HEK293 (cell line): ENCODE measurements at regions not wholly inside any gene's neighbourhood (a gene's known extent, or its start where the extent isn't known, plus 50 kb on each side); places are given as distances from the start of the nearest gene placed in this dataset.
A peak's percentile ranks its signal among the peaks of the same experiment; 100 is the strongest.

Experiments
- CTCF ChIA-PET: fragments of 350-600 bp; formaldehyde crosslinking; extraction: SDS; loops from one replicate; lab custom pipeline; 2021; ENCODE audit warnings: antibody characterized with exemption; lab: Yijun Ruan, JAX
- POLR2A ChIA-PET: fragments of 300-600 bp; formaldehyde crosslinking; extraction: SDS; loops from one replicate; lab custom pipeline; 2020; ENCODE audit warnings: antibody characterized with exemption, inconsistent platforms; lab: Yijun Ruan, JAX
- H3K27ac ChIP-seq: fragments of 200-500 bp; sonication (Bioruptor generic); 2 replicates; pipeline ENCODE4 v1.5.1; 2014; ENCODE audit warnings: low read depth, low read length, control low read depth, inconsistent platforms; ENCODE audit errors: extremely low read depth
- H3K36me3 ChIP-seq, 2 experiments: fragments of 200-500 bp in 1 of 2; sonication (Bioruptor generic) in 1 of 2; 1 replicate in 1 of 2; 2 replicates in 1 of 2; pipeline ENCODE4 v1.5.1; 2014 to 2017; ENCODE audit warnings: inconsistent platforms in 2 of 2, low read length in 2 of 2; ENCODE audit not compliant: control insufficient read depth in 2 of 2, insufficient read depth in 1 of 2
- H3K4me1 ChIP-seq: fragments of 200-500 bp; sonication (Bioruptor generic); 2 replicates; pipeline ENCODE4 v1.5.1; 2014; ENCODE audit warnings: mild to moderate bottlenecking, low read length, inconsistent platforms; ENCODE audit not compliant: control insufficient read depth, insufficient read depth
- H3K4me3 ChIP-seq: 2 replicates; pipeline ENCODE4 v1.5.1; 2011; ENCODE audit warnings: low read depth, mild to moderate bottlenecking, control low read depth, low read length, moderate library complexity
- H3K9me3 ChIP-seq: fragments of 200-500 bp; sonication (Bioruptor generic); 2 replicates; pipeline ENCODE4 v1.5.1; 2014; ENCODE audit warnings: low read depth, low read length, inconsistent platforms; ENCODE audit not compliant: control insufficient read depth, insufficient read depth
- ELK4 ChIP-seq: IDR thresholded peaks from 2 replicates; pipeline ENCODE4 v1.6.1; 2011; ENCODE audit warnings: mild to moderate bottlenecking, low read depth, low read length, borderline replicate concordance
- OVOL3 ChIP-seq: fragments of 450-650 bp; formaldehyde crosslinking; IDR thresholded peaks from 2 replicates; pipeline ENCODE4 v1.5.1; 2016; ENCODE audit warnings: missing biosample characterization, missing genetic modification characterization
- SCRT1 ChIP-seq: fragments of 450-650 bp; formaldehyde crosslinking; IDR thresholded peaks from 2 replicates; pipeline ENCODE4 v1.5.1; 2016; ENCODE audit warnings: missing biosample characterization, missing genetic modification characterization, borderline replicate concordance
- SETDB1 ChIP-seq: IDR thresholded peaks from one replicate; pipeline ENCODE4 v1.6.1; 2017; ENCODE audit warnings: mild to moderate bottlenecking, low read length, moderate library complexity, mixed read lengths; ENCODE audit not compliant: insufficient read length
- TRIM28 ChIP-seq: IDR thresholded peaks from 2 replicates; pipeline ENCODE4 v1.6.1; 2011; ENCODE audit warnings: low read length, control low read depth, borderline replicate concordance
- TSHZ1 ChIP-seq: fragments of 450-650 bp; formaldehyde crosslinking; IDR thresholded peaks from 2 replicates; pipeline ENCODE4 v1.5.1; 2016; ENCODE audit warnings: missing biosample characterization, missing genetic modification characterization, borderline replicate concordance
- ZBTB11 ChIP-seq: fragments of 450-650 bp; formaldehyde crosslinking; conservative IDR thresholded peaks from 2 replicates; pipeline ENCODE4 v1.5.1; 2016; ENCODE audit warnings: low read depth, missing biosample characterization, missing genetic modification characterization
- ZBTB48 ChIP-seq: fragments of 450-650 bp; formaldehyde crosslinking; IDR thresholded peaks from 2 replicates; pipeline ENCODE4 v1.5.1; 2016; ENCODE audit warnings: missing biosample characterization, missing genetic modification characterization
- ZFP37 ChIP-seq: fragments of 450-650 bp; formaldehyde crosslinking; IDR thresholded peaks from 2 replicates; pipeline ENCODE4 v1.5.1; 2016; ENCODE audit warnings: missing biosample characterization, missing genetic modification characterization
- ZIC2 ChIP-seq: fragments of 450-650 bp; formaldehyde crosslinking; IDR thresholded peaks from 2 replicates; pipeline ENCODE4 v1.5.1; 2016; ENCODE audit warnings: missing biosample characterization, missing genetic modification characterization
- ZNF138 ChIP-seq: fragments of 450-650 bp; formaldehyde crosslinking; IDR thresholded peaks from 2 replicates; pipeline ENCODE4 v1.5.1; 2016; ENCODE audit warnings: missing biosample characterization, missing genetic modification characterization, borderline replicate concordance
- ZNF202 ChIP-seq: fragments of 450-650 bp; formaldehyde crosslinking; IDR thresholded peaks from 2 replicates; pipeline ENCODE4 v1.5.1; 2016; ENCODE audit warnings: missing biosample characterization, missing genetic modification characterization, borderline replicate concordance
- ZNF324 ChIP-seq: fragments of 450-650 bp; formaldehyde crosslinking; IDR thresholded peaks from 2 replicates; pipeline ENCODE4 v1.5.1; 2016; ENCODE audit warnings: missing biosample characterization, missing genetic modification characterization
- ZNF416 ChIP-seq: fragments of 450-650 bp; formaldehyde crosslinking; IDR thresholded peaks from 2 replicates; pipeline ENCODE4 v1.5.1; 2016; ENCODE audit warnings: missing biosample characterization, missing genetic modification characterization
- ZNF426 ChIP-seq: fragments of 450-650 bp; formaldehyde crosslinking; IDR thresholded peaks from 2 replicates; pipeline ENCODE4 v1.5.1; 2017; ENCODE audit warnings: missing biosample characterization, missing genetic modification characterization, mild to moderate bottlenecking, inconsistent platforms, moderate library complexity
- ZNF610 ChIP-seq: fragments of 450-650 bp; formaldehyde crosslinking; IDR thresholded peaks from 2 replicates; pipeline ENCODE4 v1.5.1; 2016; ENCODE audit warnings: missing biosample characterization, missing genetic modification characterization, borderline replicate concordance
- ZNF626 ChIP-seq: fragments of 450-650 bp; sonication (Bioruptor Pico); formaldehyde crosslinking; IDR thresholded peaks from 2 replicates; pipeline ENCODE4 v1.5.1; 2018; ENCODE audit warnings: missing biosample characterization, missing genetic modification characterization, inconsistent platforms
- ZNF677 ChIP-seq: fragments of 450-650 bp; IDR thresholded peaks from 2 replicates; pipeline ENCODE4 v1.5.0; 2018; ENCODE audit warnings: missing biosample characterization, mild to moderate bottlenecking, missing genetic modification characterization, moderate library complexity
- ZNF791 ChIP-seq: fragments of 450-650 bp; formaldehyde crosslinking; IDR thresholded peaks from 2 replicates; pipeline ENCODE4 v1.5.1; 2016; ENCODE audit warnings: missing biosample characterization, missing genetic modification characterization
- TF ChIP-seq, protein P1 (sequence below): fragments of 450-650 bp; formaldehyde crosslinking; IDR thresholded peaks from 2 replicates; pipeline ENCODE4 v1.5.1; 2017; ENCODE audit warnings: missing biosample characterization, mild to moderate bottlenecking, missing genetic modification characterization, moderate library complexity
- TF ChIP-seq, protein P2 (sequence below): fragments of 450-650 bp; formaldehyde crosslinking; IDR thresholded peaks from 2 replicates; pipeline ENCODE4 v1.5.1; 2017; ENCODE audit warnings: missing biosample characterization, missing genetic modification characterization
- TF ChIP-seq, protein P3 (sequence below): fragments of 450-650 bp; formaldehyde crosslinking; IDR thresholded peaks from 2 replicates; pipeline ENCODE4 v1.5.1; 2016; ENCODE audit warnings: missing biosample characterization, missing genetic modification characterization

DNA sequence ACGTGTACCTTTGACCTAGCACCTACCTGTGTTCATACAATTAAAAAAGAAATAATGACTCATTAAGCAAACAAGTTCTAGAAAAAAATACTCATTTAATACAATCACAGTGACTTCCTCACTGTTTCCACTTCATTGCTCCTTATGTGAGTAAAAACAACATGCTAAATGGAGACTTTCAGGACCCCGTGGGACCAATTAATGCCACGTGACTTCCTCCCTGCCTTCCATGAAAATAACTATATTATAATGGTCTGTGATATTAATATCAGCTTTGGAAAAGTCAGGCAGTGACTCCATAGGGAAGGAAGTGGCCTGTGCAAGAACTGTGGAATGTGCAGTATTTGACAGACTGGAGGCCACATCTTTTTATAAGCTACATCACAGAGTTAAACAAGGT is 337.8 kb downstream of the HLX start (continued):
- TF ChIP-seq, protein P1, sequence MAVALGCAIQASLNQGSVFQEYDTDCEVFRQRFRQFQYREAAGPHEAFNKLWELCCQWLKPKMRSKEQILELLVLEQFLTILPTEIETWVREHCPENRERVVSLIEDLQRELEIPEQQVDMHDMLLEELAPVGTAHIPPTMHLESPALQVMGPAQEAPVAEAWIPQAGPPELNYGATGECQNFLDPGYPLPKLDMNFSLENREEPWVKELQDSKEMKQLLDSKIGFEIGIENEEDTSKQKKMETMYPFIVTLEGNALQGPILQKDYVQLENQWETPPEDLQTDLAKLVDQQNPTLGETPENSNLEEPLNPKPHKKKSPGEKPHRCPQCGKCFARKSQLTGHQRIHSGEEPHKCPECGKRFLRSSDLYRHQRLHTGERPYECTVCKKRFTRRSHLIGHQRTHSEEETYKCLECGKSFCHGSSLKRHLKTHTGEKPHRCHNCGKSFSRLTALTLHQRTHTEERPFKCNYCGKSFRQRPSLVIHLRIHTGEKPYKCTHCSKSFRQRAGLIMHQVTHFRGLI (tag by site-specific recombination) = no peak
- TF ChIP-seq ZNF791 (tag by site-specific recombination) (no peak), ZNF426 (no peak), ELK4 (no peak), SCRT1 (tag by site-specific recombination) (no peak)
- TF ChIP-seq, protein P2, sequence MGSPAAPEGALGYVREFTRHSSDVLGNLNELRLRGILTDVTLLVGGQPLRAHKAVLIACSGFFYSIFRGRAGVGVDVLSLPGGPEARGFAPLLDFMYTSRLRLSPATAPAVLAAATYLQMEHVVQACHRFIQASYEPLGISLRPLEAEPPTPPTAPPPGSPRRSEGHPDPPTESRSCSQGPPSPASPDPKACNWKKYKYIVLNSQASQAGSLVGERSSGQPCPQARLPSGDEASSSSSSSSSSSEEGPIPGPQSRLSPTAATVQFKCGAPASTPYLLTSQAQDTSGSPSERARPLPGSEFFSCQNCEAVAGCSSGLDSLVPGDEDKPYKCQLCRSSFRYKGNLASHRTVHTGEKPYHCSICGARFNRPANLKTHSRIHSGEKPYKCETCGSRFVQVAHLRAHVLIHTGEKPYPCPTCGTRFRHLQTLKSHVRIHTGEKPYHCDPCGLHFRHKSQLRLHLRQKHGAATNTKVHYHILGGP = no peak

- CTCF ChIA-PET = no interaction called here
- H3K4me1 ChIP-seq = no peaks in the 10 kb centered on the region
- no peak for TF ChIP-seq ZBTB48 (tag by site-specific recombination)
- TF ChIP-seq TRIM28 = peak; percentile 73; the same call in 1 of the 2 replicates
- 0 out of 2 replicates have a peak, but pooled peaks have one; percentile 23 for TF ChIP-seq ZNF610
- 0 out of 2 replicates have a peak, but pooled peaks have one; percentile 51 for TF ChIP-seq ZNF626 (tag by site-specific recombination)
- TF ChIP-seq ZFP37 = no peak
- no peak for TF ChIP-seq OVOL3 (tag by site-specific recombination)
- TF ChIP-seq TSHZ1 (tag by site-specific recombination) = no peak
- peak; percentile 88 for TF ChIP-seq SETDB1
- H3K36me3 ChIP-seq = no peaks in the 10 kb centered on the region
- H3K9me3 ChIP-seq = no peaks in the 10 kb centered on the region
- H3K27ac ChIP-seq = no peak overlapping the region
- no peak overlapping the region for H3K4me3 ChIP-seq
- POLR2A ChIA-PET = no interaction called here
These were observed 344.0 kb downstream of the HLX start for GRCh38 chr1:221223281-221223680.

GRCh38 chr1:221227460-221227859 is 348.2 kb downstream of the HLX start:
- ChIA-PET POLR2A (no interaction called here), CTCF (interaction anchor here (0.6 to 1.1 kb wide), 2 partner anchors 36 to 204 kb away, joined by 3 to 4 read pairs; no protein-coding TSS in a partner anchor)
- TF ChIP-seq ZBTB11 (tag by site-specific recombination) (no peak), ZIC2 (no peak), ZNF202 (no peak), ZNF416 (tag by site-specific recombination) (no peak), ZNF138 (tag by site-specific recombination) (no peak), ZNF324 (tag by site-specific recombination) (no peak), ZNF677 (tag by site-specific recombination) (no peak)
- TF ChIP-seq, protein P3, sequence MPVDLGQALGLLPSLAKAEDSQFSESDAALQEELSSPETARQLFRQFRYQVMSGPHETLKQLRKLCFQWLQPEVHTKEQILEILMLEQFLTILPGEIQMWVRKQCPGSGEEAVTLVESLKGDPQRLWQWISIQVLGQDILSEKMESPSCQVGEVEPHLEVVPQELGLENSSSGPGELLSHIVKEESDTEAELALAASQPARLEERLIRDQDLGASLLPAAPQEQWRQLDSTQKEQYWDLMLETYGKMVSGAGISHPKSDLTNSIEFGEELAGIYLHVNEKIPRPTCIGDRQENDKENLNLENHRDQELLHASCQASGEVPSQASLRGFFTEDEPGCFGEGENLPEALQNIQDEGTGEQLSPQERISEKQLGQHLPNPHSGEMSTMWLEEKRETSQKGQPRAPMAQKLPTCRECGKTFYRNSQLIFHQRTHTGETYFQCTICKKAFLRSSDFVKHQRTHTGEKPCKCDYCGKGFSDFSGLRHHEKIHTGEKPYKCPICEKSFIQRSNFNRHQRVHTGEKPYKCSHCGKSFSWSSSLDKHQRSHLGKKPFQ (tag by site-specific recombination) = no peak

More at GRCh38 chr1:221227460-221227859, 348.2 kb downstream of the HLX start:
- no peak overlapping the region for H3K27ac ChIP-seq
- H3K4me3 ChIP-seq = no peak overlapping the region
- H3K36me3 ChIP-seq = no peaks in the 10 kb centered on the region
- H3K4me1 ChIP-seq = peaks cover 4% of the 10 kb centered on the region
- H3K9me3 ChIP-seq = no peaks in the 10 kb centered on the region
